ENCODE measurements at regions not wholly inside any gene's neighbourhood (a gene's known extent, or its start where the extent isn't known, plus 50 kb on each side); places are given as distances from the start of the nearest gene placed in this dataset.

- no peak for DNase-seq (ENCODE audit: low spot score)
Observed at GRCh38 chr10:78717200-78717599, 351.6 kb upstream of the ZMIZ1 start.

- DNase-seq (ENCODE audit: low spot score) = no peak
Observed at GRCh38 chr10:78718032-78718572, 350.7 kb upstream of the ZMIZ1 start.

GRCh38 chr10:78719276-78719675, 349.5 kb upstream of the ZMIZ1 start:
- no peak for DNase-seq (ENCODE audit: low spot score)

- DNase-seq (ENCODE audit: low spot score) = no peak
Observed at GRCh38 chr10:78720091-78720490, 348.7 kb upstream of the ZMIZ1 start.

GRCh38 chr10:78721231-78721630, 347.5 kb upstream of the ZMIZ1 start:
- DNase-seq (ENCODE audit: low spot score) = no peak

- no peak for DNase-seq (ENCODE audit: low spot score)
Observed at GRCh38 chr10:78724846-78725245, 343.9 kb upstream of the ZMIZ1 start.

- DNase-seq (ENCODE audit: low spot score) = no peak
Observed at GRCh38 chr10:78726171-78726570, 342.6 kb upstream of the ZMIZ1 start.

- DNase-seq (ENCODE audit: low spot score) = no peak
Observed at GRCh38 chr10:78727251-78727650, 341.5 kb upstream of the ZMIZ1 start.

- no peak for DNase-seq (ENCODE audit: low spot score)
Observed at GRCh38 chr10:78727728-78728127, 341.0 kb upstream of the ZMIZ1 start.

- DNase-seq (ENCODE audit: low spot score) = no peak
Observed at GRCh38 chr10:78728176-78728575, 340.6 kb upstream of the ZMIZ1 start.

- no peak for DNase-seq (ENCODE audit: low spot score)
Observed at GRCh38 chr10:78729366-78729765, 339.4 kb upstream of the ZMIZ1 start.

GRCh38 chr10:78729800-78730199, 339.0 kb upstream of the ZMIZ1 start:
- DNase-seq (ENCODE audit: low spot score) = no peak

GRCh38 chr10:78730754-78731153, 338.0 kb upstream of the ZMIZ1 start:
- no peak for DNase-seq (ENCODE audit: low spot score)

- DNase-seq (ENCODE audit: low spot score) = no peak
Observed at GRCh38 chr10:78731675-78732074, 337.1 kb upstream of the ZMIZ1 start.

- DNase-seq (ENCODE audit: low spot score) = no peak
Observed at GRCh38 chr10:78732381-78732780, 336.4 kb upstream of the ZMIZ1 start.

- no peak for DNase-seq (ENCODE audit: low spot score)
Observed at GRCh38 chr10:78736926-78737630, 331.7 kb upstream of the ZMIZ1 start.

GRCh38 chr10:78737883-78738856, 330.6 kb upstream of the ZMIZ1 start:
- no peak for DNase-seq (ENCODE audit: low spot score)

GRCh38 chr10:78738861-78739260, 329.9 kb upstream of the ZMIZ1 start:
- DNase-seq (ENCODE audit: low spot score) = no peak

- DNase-seq (ENCODE audit: low spot score) = no peak
Observed at GRCh38 chr10:78739444-78740053, 329.2 kb upstream of the ZMIZ1 start.

- DNase-seq (ENCODE audit: low spot score) = no peak
Observed at GRCh38 chr10:78740976-78741915, 327.5 kb upstream of the ZMIZ1 start.

- DNase-seq (ENCODE audit: low spot score) = no peak
Observed at GRCh38 chr10:78742406-78742729, 326.4 kb upstream of the ZMIZ1 start.

Measured in RKO (cell line).